GM12873 (cell line): ENCODE measurements at regions not wholly inside any gene's neighbourhood (a gene's known extent, or its start where the extent isn't known, plus 50 kb on each side); places are given as distances from the start of the nearest gene placed in this dataset.

ENCODE experiments used
- TF ChIP-seq, protein P1 (sequence below): IDR thresholded peaks from 2 replicates; pipeline ENCODE4 v1.5.1; 2012; ENCODE audit warnings: low read depth, mild to moderate bottlenecking, moderate library complexity, low read length, control low read depth; ENCODE audit not compliant: insufficient read depth; ENCODE audit errors: missing control alignments

- TF ChIP-seq, protein P1, sequence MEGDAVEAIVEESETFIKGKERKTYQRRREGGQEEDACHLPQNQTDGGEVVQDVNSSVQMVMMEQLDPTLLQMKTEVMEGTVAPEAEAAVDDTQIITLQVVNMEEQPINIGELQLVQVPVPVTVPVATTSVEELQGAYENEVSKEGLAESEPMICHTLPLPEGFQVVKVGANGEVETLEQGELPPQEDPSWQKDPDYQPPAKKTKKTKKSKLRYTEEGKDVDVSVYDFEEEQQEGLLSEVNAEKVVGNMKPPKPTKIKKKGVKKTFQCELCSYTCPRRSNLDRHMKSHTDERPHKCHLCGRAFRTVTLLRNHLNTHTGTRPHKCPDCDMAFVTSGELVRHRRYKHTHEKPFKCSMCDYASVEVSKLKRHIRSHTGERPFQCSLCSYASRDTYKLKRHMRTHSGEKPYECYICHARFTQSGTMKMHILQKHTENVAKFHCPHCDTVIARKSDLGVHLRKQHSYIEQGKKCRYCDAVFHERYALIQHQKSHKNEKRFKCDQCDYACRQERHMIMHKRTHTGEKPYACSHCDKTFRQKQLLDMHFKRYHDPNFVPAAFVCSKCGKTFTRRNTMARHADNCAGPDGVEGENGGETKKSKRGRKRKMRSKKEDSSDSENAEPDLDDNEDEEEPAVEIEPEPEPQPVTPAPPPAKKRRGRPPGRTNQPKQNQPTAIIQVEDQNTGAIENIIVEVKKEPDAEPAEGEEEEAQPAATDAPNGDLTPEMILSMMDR = no peak
Observed at GRCh38 chr21:28282833-28283232, 709.8 kb downstream of the LTN1 start.

- TF ChIP-seq, protein P1 = no peak
Observed at GRCh38 chr21:28280611-28281010, 712.1 kb downstream of the LTN1 start.

- TF ChIP-seq, protein P1 = no peak
Observed at GRCh38 chr21:28277324-28277723, 715.4 kb downstream of the LTN1 start.

DNA sequence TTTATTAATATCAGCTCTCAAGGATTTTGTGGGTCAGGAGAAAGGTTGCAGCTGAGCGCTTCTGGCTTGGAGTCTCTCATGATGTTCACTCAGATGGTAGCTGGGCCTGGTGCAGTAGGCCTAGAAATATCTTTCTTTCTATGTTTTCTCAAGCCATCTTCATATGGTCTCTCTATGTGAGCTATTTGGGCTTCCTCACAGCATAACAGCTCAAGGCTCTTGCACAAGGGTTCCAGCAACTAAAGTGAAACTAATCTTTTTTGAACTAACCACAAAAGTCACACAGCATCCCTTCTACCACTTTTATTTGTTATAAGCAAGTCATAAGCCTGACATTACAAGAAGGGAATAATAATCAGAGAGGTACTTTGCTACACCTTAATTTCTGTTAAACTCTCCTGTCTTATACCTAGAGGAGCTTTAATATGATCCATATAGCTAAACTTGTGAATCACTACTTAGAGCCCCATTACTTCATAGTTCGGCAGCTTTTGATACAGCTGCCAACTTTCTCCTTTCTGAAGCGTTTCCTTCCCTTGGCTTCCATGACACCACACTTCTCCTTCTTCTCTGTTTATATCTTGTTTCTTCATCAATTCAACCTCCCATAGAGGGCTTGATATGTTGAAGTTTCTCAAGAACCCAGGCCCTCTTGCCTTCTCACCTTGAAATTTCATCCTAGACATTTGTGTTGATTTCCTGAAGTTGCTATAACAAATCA is 720.2 kb downstream of the LTN1 start:
- TF ChIP-seq, protein P1 = no peak

DNA sequence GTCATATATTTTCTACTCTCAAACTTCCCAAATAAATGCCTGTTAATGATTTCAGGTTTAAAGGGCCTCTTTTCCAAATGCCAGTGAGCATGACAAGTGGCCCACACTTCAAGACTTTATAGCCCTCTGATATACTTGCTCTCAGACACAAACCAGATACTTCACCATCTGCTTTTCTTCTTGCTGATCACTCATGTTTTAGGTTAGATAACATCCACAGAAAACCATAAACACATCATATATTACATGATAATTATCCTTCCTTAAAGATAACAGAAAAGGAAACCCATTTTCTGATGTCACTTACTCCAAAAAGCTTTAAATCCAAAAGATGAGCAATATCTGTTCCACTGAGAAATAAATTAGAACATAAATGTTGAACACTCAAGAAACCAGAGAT is 723.5 kb downstream of the LTN1 start:
- TF ChIP-seq, protein P1 = no peak

DNA sequence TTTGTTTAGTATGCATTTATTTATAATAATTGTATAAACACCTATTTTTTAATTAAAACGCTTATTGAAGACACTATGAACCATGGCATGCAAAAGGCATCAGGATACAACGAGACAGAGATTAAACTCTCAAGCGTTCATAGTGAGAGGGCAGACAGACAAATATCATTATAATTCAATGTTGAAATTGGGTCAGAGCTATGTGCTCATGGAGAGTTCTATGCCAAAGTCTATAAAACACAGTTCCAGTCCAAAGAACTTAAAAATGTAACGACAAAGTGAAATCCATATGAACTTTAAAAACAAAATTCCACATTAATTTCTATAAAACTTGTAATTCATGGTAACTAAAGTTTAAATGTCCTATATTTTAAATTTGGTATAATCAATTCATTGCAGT is 724.0 kb downstream of the LTN1 start:
- TF ChIP-seq, protein P1 = no peak

- TF ChIP-seq, protein P1 = no peak
Observed at GRCh38 chr21:28267449-28267848, 725.2 kb downstream of the LTN1 start.
